PC-3 (cell line): ENCODE measurements at regions not wholly inside any gene's neighbourhood (a gene's known extent, or its start where the extent isn't known, plus 50 kb on each side); places are given as distances from the start of the nearest gene placed in this dataset.

Source experiments
- ATAC-seq: fragments of 200-7000 bp; cut with Tn5 transposase; 2 replicates; pipeline ENCODE4 v1.9.1; 2020; ENCODE audit warnings: mild to moderate bottlenecking, moderate library complexity
- BruUV-seq: library from RNA; stranded (reverse); fragments of 400-500 nt; replicated peaks from 2 replicates; lab custom pipeline; 2021; lab: Mats Ljungman, UMichigan
- CTCF ChIA-PET: fragments of 300-600 bp; sonication (Branson Sonifier 250); formaldehyde crosslinking; loops from one replicate; lab custom pipeline; 2022; ENCODE audit warnings: antibody characterized with exemption; lab: Charles Lee
- POLR2A ChIA-PET: fragments of 300-600 bp; sonication (Branson Sonifier 250); formaldehyde crosslinking; loops from one replicate; lab custom pipeline; 2022; ENCODE audit warnings: antibody characterized with exemption; ENCODE audit not compliant: unreplicated experiment; lab: Charles Lee
- DNase-seq: peaks from one replicate; pipeline ENCODE4 v3.0.0-alpha.2; 2015
- H2AFZ ChIP-seq: fragments of 300-600 bp; sonication (generic); 2 replicates; pipeline ENCODE4 v1.6.0; 2016; ENCODE audit warnings: antibody characterized with exemption, low read length
- H3F3A ChIP-seq: fragments of 300-600 bp; sonication (generic); one replicate; pipeline ENCODE4 v1.6.0; 2017; ENCODE audit warnings: antibody characterized with exemption, low read length, control low read depth, mild to moderate bottlenecking; ENCODE audit not compliant: unreplicated experiment
- H3K27ac ChIP-seq: fragments of 300-600 bp; sonication (generic); 2 replicates; pipeline ENCODE4 v1.5.1; 2016; ENCODE audit warnings: mild to moderate bottlenecking, low read length
- H3K27me3 ChIP-seq: fragments of 300-600 bp; sonication (generic); 2 replicates; pipeline ENCODE4 v1.6.1; 2016; ENCODE audit warnings: low read length, mixed read lengths
- H3K36me3 ChIP-seq: fragments of 300-600 bp; sonication (generic); 2 replicates; pipeline ENCODE4 v1.6.1; 2016; ENCODE audit warnings: low read depth, mixed run types, low read length, mixed read lengths
- H3K4me1 ChIP-seq: fragments of 300-600 bp; sonication (generic); 2 replicates; pipeline ENCODE4 v1.5.1; 2016; ENCODE audit warnings: low read length; ENCODE audit not compliant: insufficient read depth
- H3K4me2 ChIP-seq: fragments of 300-600 bp; sonication (generic); 2 replicates; pipeline ENCODE4 v1.6.0; 2016; ENCODE audit warnings: low read length
- H3K4me3 ChIP-seq: fragments of 300-600 bp; sonication (generic); 2 replicates; pipeline ENCODE4 v1.5.1; 2016; ENCODE audit warnings: mild to moderate bottlenecking, low read length, mixed read lengths
- H3K79me2 ChIP-seq: fragments of 300-600 bp; sonication (generic); 2 replicates; pipeline ENCODE4 v1.6.1; 2017; ENCODE audit warnings: low read length, mixed read lengths
- H3K9ac ChIP-seq: fragments of 300-600 bp; sonication (generic); 2 replicates; pipeline ENCODE4 v1.6.0; 2016; ENCODE audit warnings: mild to moderate bottlenecking, low read length
- H3K9me2 ChIP-seq: fragments of 300-600 bp; sonication (generic); replicated peaks from 2 replicates; pipeline ENCODE4 v1.6.1; 2016; ENCODE audit warnings: mixed run types, low read length, mixed read lengths
- H3K9me3 ChIP-seq: fragments of 300-600 bp; sonication (generic); 2 replicates; pipeline ENCODE4 v1.6.1; 2016; ENCODE audit warnings: low read length, mixed read lengths
- H4K20me1 ChIP-seq: fragments of 300-600 bp; sonication (generic); 2 replicates; pipeline ENCODE4 v1.6.1; 2016; ENCODE audit warnings: low read length, mixed read lengths
- EZH2 ChIP-seq: fragments of 300-600 bp; sonication (generic); IDR thresholded peaks from one replicate; pipeline ENCODE4 v1.6.1; 2017; ENCODE audit warnings: antibody characterized with exemption, mild to moderate bottlenecking, low read length; ENCODE audit not compliant: unreplicated experiment
- EZH2phosphoT487 ChIP-seq: fragments of 300-600 bp; sonication (generic); IDR thresholded peaks from 2 replicates; pipeline ENCODE4 v1.6.1; 2018; ENCODE audit warnings: mild to moderate bottlenecking, antibody characterized with exemption, low read length, borderline replicate concordance
- intact Hi-C: fragments of 100-400 bp; cut with micrococcal nuclease; formaldehyde crosslinking; loops from 2 replicates; pipeline ENCODE4 v1.9.0; 2023
- TF ChIP-seq, protein P1 (sequence below): fragments of 300-600 bp; sonication (generic); conservative IDR thresholded peaks from 2 replicates; pipeline ENCODE4 v1.5.1; 2017; ENCODE audit warnings: antibody characterized with exemption, low read depth, mild to moderate bottlenecking, low read length

DNA sequence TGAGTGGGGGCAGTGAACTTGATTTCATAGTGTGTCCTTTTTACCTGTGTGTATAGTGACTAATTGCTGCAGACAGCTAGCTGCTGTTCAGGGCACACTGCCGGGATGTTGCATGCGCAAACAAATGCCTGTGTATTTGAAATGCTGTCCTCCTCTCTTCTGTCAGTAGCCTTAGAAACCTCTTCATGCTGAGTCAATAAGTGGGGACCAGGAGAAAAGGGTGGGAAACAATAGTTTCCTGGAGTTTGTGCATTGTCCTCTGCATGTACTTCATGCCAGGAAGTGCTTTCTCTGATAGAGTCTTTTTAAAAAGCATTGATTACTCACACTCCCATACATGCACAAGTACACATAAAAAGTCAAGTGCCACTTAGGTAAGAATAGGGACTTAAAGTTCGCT lies 1183.7 kb upstream of the CELF2 start:
- no peak overlapping the region for H3K4me2 ChIP-seq
- no peak overlapping the region for H2AFZ ChIP-seq
- H3K9me2 ChIP-seq = no peaks in the 10 kb centered on the region
- TF ChIP-seq EZH2phosphoT487 = no peak
- TF ChIP-seq, protein P1, sequence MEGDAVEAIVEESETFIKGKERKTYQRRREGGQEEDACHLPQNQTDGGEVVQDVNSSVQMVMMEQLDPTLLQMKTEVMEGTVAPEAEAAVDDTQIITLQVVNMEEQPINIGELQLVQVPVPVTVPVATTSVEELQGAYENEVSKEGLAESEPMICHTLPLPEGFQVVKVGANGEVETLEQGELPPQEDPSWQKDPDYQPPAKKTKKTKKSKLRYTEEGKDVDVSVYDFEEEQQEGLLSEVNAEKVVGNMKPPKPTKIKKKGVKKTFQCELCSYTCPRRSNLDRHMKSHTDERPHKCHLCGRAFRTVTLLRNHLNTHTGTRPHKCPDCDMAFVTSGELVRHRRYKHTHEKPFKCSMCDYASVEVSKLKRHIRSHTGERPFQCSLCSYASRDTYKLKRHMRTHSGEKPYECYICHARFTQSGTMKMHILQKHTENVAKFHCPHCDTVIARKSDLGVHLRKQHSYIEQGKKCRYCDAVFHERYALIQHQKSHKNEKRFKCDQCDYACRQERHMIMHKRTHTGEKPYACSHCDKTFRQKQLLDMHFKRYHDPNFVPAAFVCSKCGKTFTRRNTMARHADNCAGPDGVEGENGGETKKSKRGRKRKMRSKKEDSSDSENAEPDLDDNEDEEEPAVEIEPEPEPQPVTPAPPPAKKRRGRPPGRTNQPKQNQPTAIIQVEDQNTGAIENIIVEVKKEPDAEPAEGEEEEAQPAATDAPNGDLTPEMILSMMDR = no peak
- TF ChIP-seq EZH2 = no peak
- no peak overlapping the region for H3K27ac ChIP-seq
- intact Hi-C loops = no loop called here
- DNase-seq (no peak), ATAC-seq (no peak)
- no peaks in the 10 kb centered on the region for H3K9me3 ChIP-seq
- no peaks in the 10 kb centered on the region for H3F3A ChIP-seq
- H3K27me3 ChIP-seq = no peaks in the 10 kb centered on the region
- ChIA-PET CTCF (no interaction called here), POLR2A (no interaction called here)
- no peaks in the 10 kb centered on the region for H3K79me2 ChIP-seq
- no peaks in the 10 kb centered on the region for H3K36me3 ChIP-seq
- H3K4me1 ChIP-seq = no peaks in the 10 kb centered on the region
- H4K20me1 ChIP-seq = no peaks in the 10 kb centered on the region
- no TSS peak for BruUV-seq
- no peak overlapping the region for H3K4me3 ChIP-seq
- H3K9ac ChIP-seq = no peak overlapping the region

DNA sequence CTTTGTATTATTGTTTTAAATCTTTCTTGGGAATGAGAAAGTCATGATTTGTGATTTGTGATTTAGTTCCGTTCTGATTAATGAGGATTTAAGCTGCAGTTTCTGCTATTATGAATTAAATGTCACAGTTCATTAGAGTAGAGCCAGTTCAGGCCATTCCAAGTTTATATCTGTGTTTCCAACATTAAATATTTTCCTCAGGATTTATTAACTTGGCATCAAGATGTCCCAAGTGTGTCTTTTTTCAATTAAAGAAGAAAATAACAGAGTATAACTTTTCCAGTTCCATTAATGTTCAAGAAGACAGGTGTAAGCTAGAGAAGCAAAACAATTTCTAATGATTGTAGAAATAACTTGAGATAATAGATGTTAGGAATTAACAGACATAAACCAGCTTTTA lies 1183.2 kb upstream of the CELF2 start:
- TF ChIP-seq, protein P1 = no peak
- TF ChIP-seq EZH2 (no peak), EZH2phosphoT487 (no peak)
- Histone ChIP-seq H3K79me2 (no peaks in the 10 kb centered on the region), H4K20me1 (no peaks in the 10 kb centered on the region), H3K27ac (no peak overlapping the region), H3K9me2 (no peaks in the 10 kb centered on the region), H3K27me3 (no peaks in the 10 kb centered on the region), H3K4me1 (no peaks in the 10 kb centered on the region), H3K36me3 (no peaks in the 10 kb centered on the region), H2AFZ (no peak overlapping the region), H3K9me3 (no peaks in the 10 kb centered on the region), H3F3A (no peaks in the 10 kb centered on the region), H3K4me3 (no peak overlapping the region), H3K4me2 (no peak overlapping the region), H3K9ac (no peak overlapping the region)
- POLR2A ChIA-PET = no interaction called here
- BruUV-seq = no TSS peak
- DNase-seq = no peak
- intact Hi-C loops = no loop called here
- CTCF ChIA-PET = no interaction called here
- no peak for ATAC-seq

DNA sequence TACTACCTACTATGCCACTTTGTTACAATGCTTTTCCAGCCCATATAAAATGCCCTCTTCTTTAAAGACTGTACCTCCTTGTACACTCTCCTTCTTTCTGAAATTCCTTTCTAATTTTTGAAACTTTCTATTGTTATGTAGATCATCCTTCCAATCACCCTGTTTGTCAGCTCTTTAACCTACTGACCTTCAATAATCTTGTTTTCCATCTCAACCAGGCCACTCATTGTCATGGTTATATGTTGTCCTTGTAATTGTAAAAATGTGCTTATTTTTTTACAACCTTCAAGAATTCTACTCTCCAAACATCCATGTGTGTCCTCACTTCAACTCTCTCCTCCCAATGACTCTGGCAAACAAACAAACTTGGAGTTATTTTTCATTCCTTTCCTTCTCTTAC lies 1172.6 kb upstream of the CELF2 start:
- no peaks in the 10 kb centered on the region for H3K36me3 ChIP-seq
- no peaks in the 10 kb centered on the region for H3F3A ChIP-seq
- H4K20me1 ChIP-seq = no peaks in the 10 kb centered on the region
- no peak overlapping the region for H3K4me3 ChIP-seq
- H2AFZ ChIP-seq = no peak overlapping the region
- POLR2A ChIA-PET = no interaction called here
- no peaks in the 10 kb centered on the region for H3K9me3 ChIP-seq
- no peaks in the 10 kb centered on the region for H3K4me1 ChIP-seq
- no peak overlapping the region for H3K4me2 ChIP-seq
- TF ChIP-seq, protein P1 = no peak
- no peak for TF ChIP-seq EZH2phosphoT487
- no peak for TF ChIP-seq EZH2
- intact Hi-C loops = no loop called here
- CTCF ChIA-PET = no interaction called here
- H3K27me3 ChIP-seq = no peaks in the 10 kb centered on the region
- no peak overlapping the region for H3K27ac ChIP-seq
- no peaks in the 10 kb centered on the region for H3K9me2 ChIP-seq
- no peaks in the 10 kb centered on the region for H3K79me2 ChIP-seq
- no peak overlapping the region for H3K9ac ChIP-seq
- DNase-seq = no peak
- no TSS peak for BruUV-seq
- no peak for ATAC-seq
